Amygdala (tissue), 56 donors: ENCODE measurements at regions not wholly inside any gene's neighbourhood (a gene's known extent, or its start where the extent isn't known, plus 50 kb on each side); places are given as distances from the start of the nearest gene placed in this dataset.
A peak's percentile ranks its signal among the peaks of the same experiment; 100 is the strongest.

Source experiments
- DNase-seq, 56 donors: peaks; one replicate each; lab custom pipeline; 2025; lab: John Stamatoyannopoulos, UW

DNA sequence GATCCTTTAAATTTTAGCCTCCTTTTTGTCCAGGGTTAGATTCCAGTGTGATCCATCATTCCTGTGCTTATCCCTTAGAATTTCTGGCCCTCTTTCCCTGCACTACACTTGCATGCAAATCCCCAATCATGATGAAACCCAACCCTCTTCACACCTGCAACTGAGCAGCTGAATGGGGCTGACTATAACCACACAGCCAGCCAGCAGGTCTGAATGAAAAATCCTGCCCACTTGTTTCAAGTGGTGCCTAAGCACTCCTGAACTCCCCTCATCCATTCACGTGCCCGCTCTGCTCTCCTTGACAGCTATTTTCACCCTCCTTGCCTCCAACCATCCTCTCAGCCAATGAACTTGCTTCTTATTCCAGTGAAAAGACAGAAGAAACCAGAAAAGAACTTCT lies 80.5 kb upstream of the AFF3 start:
- DNase-seq: no peak

DNA sequence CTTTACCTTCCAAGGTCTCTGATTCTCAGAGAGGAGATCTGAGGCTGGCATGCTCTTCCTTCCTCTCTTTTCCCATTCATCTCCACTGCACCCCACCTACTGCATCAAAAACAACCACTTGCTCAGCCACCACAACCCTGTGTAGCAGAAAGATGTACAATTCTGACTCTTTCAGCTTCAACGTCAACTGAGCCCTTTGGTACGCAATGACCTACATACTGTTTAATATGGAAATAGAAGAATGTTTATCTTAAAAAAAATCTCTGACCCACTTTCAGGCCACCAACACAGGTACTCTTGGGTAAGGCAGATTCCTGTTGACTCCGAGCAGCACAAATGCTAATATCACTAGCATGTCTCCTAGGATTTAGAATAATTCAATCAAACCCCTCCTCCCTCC lies 76.2 kb upstream of the AFF3 start:
- DNase-seq: no peak

DNA sequence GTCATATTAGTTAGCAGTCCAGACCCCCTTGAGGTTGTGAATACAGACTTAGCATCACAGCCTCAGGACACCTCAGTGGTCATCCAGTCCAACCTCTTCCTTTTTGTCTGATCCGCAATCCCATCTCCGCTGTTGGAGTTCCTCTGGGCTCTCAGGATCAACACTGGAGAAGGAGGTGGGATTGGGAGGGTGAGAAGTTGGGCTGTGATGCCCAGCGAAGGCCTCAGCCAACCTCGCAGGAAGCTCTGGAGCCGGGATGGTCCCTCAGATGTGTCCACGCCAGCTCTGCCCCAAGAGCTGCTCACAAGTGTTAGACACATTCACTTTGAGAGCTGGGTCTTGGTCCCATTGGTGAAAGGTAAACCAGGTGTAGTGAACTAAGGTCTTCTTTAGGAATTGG lies 74.9 kb upstream of the AFF3 start:
- no peak for DNase-seq

DNA sequence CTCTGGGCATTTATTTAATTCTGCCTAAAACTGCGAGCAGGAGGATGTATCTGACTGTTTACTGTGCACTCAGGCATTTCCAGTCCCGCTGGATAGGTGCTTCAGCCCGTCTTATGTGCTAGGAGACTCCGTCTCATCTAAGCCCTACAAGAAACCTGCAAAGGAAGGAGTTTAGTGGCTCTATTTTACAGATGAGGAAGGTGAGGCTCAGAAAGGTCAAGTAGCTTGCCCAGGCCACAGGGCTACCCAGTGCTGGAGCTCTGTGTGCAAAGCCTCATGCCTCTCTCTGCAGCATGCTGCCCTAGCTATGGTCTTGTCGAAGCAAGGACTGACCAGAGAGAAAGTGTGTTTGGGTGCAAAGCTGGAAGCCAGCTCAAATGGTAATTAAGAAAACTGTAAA lies 73.6 kb upstream of the AFF3 start:
- no peak for DNase-seq

DNA sequence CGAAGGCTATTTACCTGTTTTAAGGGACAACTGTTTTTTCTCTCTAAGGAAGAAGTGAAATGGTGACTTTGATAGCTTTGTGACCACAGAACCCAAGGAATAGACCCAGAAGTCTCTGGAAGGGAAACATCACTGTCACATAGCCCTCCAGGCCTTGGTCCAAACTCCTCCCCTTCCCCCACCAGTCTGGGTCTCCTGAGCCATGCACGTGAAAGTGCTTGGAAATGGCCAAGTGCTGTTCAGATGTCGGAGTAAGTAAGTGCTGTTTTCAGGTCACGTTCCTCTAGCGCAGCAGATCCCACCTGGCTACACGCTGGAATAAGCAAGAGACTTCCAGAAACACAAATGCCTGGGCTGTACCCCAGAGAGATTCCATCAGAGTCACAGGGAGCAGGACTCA lies 73.0 kb upstream of the AFF3 start:
- DNase-seq: no peak

DNA sequence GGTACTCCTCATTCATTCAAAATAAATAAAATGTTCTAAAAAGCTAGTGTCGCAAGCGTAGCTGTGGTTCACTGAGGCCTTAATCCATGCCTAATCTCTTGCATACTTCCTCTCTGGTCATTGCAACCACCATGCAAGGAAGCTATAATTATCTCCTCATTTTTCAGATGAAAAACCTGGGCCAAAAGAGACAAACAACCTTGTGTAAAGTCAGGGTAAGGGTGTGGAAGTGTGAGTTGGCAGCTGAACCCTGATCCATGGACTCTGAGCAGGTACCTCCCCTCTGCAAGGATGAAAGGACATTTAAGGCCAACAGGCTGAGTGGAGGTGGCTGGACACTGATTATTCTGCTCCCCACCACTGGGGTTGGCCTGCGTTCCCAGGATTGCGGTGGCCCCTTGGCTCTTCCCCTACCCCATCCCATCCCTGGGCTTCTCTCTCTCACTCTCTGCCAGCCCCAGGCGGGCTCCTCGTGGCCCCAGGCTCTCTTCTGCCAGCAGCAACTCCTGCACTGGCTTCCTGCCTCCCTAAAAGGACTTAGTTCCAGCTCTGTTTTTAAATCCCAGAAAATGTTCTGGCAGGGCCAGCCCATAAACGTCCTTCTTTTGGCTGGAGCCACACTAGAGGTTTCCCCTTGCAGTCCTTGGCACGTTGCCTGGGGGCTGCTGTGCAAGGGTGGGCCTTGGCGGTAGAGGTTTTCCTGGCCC lies 72.0 kb upstream of the AFF3 start:
- peak in 1 of 56 donors; percentile 32 for DNase-seq

DNA sequence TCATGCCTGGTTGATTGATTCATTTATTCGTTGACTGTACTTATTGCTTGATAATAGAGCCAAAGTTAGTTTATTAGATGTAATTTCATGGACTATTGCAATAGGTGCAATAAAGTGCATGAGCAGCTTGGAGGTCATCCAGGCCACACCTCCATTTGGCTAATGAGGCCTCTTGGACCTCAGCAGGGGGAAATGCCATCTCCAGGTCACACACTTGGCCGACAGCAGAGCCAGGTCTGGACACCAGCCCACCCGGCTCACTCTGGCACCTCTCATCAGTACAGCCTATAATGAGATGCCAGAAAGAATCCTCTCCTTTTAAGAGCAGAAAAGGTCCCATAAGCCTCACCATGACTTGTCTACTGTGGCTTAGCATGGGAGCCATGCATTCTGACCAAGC lies 71.2 kb upstream of the AFF3 start:
- DNase-seq: no peak

DNA sequence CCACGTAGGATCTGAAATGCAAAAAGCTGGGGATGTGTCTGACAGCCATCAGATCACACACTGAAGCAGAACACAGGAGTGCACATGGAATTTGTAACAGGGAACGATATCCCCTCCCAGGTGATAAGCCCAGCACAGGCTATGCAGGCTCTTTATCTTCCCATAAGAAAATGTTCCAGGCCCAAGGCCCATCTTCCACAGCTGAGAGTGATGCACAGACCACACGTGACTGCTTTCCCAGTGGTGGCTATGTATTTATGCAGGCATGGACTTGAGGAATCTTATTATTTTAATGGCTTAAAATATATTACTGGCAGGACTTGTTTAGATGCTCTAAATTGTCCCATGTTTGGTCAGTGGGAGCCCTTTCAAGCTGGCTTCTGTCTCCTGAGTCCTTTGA lies 70.5 kb upstream of the AFF3 start:
- no peak for DNase-seq

DNA sequence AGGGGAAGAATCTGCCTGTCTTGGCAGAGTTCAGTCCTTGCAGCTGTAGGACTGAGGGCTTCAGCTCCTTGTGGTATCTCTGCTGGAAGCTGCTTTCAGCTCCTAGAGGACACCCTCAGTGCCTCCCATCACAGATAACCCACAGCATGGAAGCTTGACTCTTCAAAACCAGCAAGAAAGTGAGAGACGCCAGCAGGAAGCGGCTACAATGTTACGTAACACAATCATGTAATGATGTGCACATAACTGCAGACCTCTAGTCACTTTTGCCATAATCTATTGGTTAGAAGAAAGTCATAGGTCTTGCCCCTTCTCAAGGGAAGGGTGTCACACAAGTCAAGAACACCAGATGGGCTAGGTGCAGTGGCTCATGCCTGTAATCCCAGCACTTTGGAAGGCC lies 69.1 kb upstream of the AFF3 start:
- DNase-seq: no peak

DNA sequence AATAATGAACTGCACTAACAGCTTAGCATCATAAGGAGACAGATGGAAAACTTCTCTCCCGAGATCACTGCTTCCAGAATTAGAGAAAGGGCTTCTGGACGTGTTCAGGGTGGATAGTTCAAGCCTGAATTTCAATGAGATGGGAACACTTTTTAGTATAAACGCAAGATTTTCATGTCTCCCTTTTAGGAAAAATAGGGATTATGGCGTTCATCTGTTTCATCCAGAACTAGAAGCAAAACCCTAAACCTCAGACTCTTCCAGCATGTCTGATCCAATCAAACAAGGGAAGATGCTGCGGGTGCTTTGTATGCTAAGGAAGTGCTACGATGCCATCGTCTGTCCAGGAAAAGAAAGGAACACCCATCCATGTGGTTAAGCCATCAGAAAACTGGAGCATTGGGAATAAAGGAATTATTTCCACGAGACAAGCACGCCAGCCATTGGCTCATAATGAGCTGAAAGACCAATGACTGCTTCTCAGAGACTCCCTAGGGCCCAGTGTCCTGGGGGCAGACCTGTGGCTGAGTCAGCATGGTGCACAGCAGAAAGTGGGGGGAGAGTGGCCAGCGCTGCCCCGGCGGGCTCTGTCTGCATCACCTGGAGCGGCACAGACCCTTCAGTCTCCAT lies 65.9 kb upstream of the AFF3 start:
- peak in 3 of 56 donors; percentile 6 to 22 (median 11) for DNase-seq

DNA sequence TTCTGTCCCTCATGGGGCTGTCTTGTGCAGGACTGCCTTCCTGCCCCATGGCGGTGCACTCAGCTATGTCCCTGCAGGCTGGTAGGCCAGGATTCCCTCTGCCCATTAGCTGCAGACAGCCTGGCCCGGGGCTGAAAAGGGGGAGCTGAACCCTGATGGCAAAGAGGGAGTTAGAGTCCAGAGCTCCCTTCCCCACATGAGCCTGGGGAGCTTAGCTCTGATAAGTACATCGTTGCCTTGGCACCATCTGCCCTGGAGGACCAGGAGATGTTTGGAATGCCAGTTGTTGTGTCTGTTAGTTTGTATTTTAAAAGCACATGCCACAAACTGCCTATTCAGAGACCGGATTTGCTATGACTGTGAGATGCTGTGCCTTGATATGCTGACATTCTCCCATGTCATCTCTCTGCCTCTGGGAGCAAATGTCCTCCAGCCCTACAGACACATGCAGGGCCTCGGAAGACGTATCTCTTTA lies 65.1 kb upstream of the AFF3 start:
- DNase-seq: no peak

DNA sequence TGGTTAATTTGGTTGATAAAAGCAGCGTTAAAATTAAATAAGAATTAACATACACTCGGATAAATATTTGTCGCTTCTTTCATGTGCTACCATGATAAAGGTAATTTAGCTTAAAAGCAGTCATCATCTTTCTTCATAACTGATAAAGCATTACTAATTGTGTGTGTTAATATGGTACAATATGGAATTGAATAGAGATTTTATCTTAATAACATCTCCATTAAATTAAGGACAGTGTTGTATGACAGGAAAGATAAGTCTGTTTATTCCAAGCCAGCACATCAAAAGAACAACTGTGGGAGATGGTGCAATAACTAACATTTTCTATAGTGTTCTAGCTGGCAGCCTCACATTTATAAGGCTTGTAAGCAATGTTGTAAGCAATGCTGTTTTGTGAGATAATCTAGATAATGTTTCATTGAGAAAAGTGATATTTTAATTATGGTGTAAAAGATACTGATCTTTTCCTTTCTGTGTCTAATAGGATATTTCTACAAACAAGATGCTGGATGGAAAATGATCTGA lies 64.4 kb upstream of the AFF3 start:
- DNase-seq: no peak

DNA sequence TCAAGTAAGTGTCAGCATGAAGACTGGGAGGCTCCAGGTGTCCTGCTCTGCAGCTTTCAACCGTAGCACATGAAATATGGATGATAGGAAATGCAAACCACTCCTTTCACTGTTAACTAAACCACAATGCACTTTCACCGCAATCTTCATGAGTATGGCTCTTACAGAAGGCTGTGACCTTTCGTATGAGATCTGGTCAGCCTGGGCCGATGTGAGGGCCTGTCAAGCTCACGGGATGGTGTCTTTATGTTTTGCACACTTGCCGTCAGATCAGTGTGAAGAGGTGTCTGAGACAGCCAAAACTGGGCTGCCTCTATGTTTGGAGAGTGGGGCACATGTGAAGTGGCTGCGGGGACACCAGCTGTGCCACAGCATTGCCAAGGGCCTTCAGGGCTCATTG lies 62.8 kb upstream of the AFF3 start:
- no peak for DNase-seq

DNA sequence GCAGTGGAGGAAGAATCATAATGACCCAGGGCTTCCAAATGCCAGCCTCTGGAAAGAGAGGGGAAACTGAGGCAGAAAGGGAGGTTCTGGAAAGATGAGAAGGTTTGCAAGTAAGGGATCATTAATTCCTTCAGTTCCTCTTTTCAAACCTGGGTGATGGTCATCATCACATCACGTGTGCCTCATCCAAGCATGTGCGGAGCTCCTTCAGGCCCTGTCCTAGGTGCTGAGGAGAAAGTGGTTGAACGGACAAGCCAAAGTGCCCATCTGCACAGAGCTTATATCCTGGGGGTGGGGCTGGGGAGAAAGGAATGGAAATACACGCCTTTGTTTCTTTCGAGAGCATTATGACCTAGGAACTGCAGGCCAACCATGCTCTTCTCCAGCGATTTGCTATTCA lies 60.2 kb upstream of the AFF3 start:
- DNase-seq: no peak

DNA sequence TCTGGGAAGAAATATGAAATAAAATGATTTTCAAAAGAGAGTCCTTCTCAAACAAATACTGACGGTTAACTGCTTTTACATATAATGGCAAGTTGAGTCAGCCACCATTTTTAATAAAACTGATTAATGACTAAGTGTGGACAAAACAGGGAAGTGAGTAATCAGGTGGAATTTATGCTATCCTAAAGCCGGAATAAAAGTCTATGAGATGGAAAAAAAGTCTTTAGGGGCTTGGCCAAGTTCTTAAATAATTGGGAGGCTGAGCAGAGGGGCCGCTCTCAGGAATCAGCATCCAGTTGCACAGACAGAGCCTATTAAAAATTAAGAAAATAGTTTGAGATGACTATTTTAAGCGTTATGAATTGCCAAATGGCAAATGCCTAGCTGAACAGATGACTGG lies 58.6 kb upstream of the AFF3 start:
- no peak for DNase-seq

DNA sequence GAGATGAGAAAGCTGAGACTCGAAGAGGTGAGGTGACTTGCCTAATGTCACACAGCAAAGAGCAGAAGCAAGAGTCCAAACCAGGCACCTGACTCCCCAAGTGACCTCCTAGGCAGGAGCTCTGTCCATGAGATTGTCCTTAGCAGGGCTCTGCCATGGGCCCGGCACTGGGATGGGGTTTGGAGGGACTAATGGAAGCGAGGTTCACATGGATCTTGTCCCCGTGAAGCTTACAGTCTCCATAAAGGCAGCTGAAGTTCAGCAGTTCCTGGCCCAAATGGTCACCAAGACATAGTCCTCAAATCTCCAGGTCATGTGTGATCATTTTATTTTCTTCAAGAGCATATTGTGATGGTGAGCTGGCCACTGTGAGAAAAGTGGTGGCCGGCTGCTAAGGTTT lies 57.0 kb upstream of the AFF3 start:
- DNase-seq: no peak

DNA sequence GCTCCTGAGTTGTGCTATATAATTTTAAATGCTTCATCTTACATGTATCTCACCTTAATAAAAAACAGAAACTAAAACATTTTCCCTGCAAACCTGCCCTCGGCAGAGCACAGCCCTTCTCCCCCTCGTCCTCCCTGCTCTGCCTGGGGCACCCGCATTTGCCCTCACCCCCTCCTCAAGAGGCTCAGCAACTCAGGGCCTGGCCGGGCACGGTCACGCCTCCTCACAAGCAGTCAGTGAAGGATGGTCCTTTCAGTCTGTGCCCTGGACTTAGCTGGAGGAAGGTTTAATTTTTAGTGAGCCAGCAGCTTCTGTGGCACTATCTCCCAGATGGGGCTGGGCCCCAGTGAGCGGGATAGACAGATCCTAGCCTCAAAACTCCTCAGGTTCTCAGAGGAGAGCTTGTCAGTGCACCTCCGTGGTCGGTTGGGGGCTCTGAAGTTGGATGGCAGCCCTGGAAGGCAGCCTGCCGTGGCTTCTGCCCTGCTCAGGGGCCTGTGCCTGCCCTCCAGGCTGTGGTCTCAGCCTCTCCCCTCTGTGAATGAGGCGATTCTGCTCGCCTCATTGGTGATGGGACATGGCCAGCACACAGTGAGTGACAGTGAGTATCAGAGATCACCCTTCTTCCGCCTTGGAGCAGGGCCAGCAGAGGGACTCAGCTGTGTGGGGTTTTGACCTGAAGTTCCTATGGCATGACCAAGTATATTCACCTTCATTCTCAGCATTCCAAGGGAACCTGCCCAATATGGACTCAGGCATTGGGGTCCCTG lies 56.3 kb upstream of the AFF3 start:
- DNase-seq: no peak

DNA sequence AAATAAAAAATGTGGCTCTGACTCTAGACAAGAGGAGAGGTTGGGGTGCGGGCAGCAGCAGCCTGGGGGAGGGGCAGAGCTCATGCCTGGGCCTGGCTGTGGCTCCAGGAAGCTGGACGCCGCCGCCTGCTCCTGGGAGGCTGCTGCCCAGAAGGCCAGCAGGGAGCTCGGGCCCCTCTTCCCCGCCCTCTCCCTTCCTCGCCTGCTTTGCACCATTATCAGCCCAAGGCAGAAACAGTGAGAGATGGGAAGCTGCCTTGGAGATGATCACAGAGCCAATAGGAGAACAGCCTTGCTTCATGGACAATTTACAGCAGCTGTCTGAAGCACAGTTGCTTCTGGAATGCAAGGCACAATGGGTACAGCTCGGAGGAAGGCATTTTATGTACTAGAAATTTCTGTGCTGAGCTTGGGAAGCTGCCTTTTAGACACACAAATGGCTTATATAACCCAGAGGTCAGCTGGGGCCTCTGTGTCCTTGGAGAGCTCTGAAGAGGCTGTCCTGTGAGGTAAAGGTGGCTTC lies 55.3 kb upstream of the AFF3 start:
- DNase-seq: peak in 22 of 56 donors; percentile 4 to 62 (median 22)

DNA sequence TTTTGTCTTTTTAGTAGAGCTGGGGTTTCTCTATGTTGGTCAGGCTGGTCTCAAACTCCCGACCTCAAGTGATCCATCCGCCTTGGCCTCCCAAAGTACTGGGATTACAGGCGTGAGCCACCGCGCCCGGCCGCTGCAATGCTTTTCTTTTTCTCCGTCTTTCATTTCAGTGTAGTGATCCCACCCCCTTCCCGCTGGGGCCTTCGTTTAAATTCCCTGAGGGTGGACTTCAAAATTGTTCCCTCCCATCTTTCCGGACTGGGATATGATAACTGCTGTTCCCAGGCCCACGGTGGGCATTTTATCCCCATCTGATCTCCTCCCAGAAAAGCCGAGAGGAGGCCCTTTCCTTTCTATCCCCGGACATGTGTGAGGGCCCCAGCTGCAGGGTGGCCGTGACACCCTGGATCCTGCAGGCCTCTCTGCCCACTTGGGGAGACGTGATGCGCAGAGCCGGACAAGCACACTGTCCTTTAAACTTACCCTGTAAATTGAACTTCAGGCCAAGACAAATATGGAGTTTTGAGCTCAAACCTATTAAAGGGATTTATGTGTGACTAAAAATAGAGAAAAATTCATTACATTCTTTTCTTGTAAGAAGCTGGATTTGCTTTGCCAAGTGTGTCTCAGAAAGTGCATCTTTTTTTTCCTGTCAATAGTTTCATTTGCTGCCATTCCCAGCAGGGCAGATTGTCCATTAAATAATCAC lies 54.5 kb upstream of the AFF3 start:
- DNase-seq: no peak

DNA sequence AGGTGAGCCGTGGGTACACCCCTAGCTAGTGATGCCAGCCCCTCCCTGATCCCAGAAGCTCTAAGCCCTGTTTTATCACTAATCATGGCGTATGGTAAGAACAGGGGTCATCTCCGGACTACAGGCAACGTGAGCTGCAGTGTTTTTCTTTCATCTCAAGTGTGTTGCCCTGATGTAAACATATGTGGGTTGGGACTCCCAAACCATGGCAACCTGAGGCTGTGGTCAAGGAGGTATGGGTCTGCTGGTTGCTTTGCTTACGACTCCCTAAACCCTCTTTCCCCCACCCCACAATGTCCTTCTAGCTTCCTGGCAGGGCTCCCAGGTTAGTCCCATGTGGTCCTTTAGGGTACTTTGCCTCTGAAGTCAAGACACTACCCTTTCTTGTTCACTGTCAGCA lies 53.6 kb upstream of the AFF3 start:
- DNase-seq: no peak

DNA sequence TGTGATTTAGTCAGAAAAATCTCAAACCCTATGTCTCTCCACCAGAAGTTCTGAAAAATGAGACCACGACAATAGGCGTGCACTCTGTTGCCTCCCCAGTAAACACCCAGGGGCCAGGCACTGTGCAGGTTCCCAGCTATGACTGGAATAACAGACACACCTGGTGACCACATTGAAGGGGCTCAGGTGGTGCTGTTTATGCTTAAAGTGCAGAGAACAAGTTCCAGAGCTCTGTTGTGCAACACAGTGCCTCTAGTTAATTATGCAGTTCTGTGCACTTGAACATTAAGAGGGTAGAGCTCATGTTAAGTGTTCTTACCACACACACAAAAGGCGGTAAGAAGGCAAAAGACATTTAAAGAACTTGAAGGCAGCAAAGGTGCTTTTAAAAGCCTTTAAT lies 52.6 kb upstream of the AFF3 start:
- no peak for DNase-seq
